ENCODE measurements at regions not wholly inside any gene's neighbourhood (a gene's known extent, or its start where the extent isn't known, plus 50 kb on each side); places are given as distances from the start of the nearest gene placed in this dataset.
A peak's percentile ranks its signal among the peaks of the same experiment; 100 is the strongest.

DNA sequence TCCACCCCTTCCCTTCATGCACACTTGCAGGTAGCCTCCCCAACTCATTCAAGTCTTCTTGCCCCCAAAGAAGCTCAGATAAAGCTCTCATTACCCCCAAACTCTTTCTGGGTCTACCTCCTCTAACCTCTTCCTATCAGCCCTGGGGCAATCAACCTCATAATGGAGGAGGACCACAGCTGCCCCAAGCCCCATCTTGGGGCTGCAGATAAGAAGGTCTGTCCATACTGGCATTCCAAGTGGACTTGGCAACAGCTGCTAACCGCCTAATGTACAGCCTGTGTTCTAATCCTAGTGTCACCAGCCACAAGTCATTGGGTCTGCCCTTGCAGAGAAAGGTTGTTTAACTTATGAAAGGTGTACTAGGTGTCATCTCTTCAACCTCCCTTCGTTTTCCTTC is 107.4 kb upstream of the ADGRF1 start:
- no peak for DNase-seq

- DNase-seq, result no peak
Measured at GRCh38 chr6:47149066-47149465, 106.9 kb upstream of the ADGRF1 start.

DNA sequence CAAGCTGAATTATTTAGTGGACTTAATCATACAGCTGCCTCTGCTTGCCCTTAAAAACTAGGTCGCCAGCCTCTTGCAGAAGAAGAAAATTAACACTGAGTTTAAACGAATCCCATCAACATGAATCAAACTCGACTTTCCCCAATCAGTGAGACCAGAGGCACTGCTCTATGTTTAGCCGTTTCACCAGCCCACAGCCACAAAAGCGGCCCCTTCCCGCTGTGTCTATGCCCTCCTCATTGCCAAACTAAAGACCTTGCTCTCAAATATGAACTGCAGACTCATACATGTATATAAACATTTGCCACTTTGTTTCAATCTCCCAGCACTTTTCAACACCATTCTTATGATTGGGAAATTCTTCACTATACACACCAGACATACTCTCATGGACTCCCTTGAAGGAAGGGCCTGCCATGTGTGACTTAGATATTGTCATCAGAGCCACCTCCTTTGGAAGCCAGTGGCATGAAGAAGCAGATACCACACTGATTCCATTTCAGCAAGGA is 105.8 kb upstream of the ADGRF1 start:
- DNase-seq, result no peak

DNA sequence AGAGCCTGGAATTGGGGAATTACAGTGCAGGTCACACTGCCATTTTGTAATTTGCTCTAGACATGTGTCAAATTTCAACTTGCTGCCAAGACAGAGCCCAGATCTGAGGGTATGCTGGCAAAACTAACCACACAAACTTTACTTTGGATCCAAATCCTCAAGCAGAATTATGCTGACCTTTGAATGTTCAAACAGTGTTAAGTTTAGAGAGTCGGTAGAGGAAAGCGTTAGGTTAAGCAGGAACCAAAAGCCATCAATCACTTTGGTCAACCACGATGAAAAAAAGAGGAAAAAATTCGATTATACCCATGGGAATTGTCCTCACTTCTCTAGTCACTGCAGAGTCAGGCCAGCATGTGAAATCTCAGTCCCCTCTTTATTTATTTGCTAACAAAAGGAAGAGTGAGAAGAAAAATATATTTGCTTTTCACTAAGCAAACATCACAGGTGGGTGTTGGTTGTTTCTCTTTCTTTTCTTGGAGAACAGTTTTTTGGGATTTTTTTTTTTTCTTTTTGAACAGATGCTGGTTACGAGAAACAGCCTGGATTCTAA is 105.1 kb upstream of the ADGRF1 start:
- no peak for DNase-seq

DNA sequence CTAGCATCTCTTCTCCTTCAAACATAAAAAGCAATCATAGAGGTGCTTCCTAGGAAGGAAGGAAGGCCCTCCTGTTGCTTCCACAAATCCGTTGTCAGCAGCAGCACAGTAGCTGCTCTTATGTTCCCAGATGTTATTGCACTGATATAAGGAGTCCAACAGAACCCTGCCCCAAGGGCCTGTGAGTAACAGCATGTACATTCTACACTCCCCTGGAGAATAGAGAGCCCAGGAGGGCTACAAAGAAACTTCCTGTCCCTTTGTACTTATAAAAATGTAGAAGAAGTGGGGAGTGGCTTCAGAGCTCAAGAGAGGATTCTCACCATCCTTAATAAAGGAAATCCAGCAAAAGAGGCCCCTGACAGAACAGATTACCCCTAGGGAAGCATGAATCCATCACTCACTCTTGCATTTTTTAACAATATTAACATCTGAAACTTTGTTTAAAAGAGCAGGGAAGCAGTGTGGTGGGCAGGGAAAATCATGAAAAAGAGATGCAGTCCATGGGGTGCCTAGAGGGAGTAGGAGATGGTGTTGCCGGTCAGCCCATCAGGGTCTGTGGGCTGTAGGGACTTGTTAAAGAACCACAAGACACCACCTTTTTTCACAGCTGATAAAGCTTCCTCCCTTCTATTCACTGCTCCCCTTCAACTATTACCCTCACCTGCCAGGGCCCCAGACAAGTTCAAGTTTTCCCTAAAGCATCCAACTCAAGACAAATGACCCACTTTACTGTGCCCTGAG is 104.5 kb upstream of the ADGRF1 start:
- no peak for DNase-seq

- DNase-seq, result peak; percentile 44
Measured at GRCh38 chr6:47145212-47145611, 103.1 kb upstream of the ADGRF1 start.

DNA sequence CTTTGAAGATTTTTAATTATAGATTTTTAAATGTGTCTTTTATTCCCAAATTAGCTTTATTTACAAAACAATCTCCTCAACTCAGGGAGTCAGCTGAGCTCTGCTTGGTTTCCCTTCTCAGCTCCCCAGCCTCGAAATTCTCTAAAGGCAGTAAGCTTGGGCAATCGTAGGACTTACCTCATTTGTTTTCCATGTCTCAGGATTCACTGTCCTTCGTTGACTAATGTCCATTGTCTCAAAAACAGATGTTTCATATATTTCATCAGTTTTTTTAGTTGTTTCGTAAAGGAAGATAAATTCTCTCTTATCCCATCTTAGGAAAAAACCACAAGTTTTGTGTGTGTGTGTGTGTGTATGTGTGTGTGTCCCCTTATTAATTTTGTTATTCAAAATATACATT is 102.2 kb upstream of the ADGRF1 start:
- DNase-seq, result peak; percentile 83 to 85

DNA sequence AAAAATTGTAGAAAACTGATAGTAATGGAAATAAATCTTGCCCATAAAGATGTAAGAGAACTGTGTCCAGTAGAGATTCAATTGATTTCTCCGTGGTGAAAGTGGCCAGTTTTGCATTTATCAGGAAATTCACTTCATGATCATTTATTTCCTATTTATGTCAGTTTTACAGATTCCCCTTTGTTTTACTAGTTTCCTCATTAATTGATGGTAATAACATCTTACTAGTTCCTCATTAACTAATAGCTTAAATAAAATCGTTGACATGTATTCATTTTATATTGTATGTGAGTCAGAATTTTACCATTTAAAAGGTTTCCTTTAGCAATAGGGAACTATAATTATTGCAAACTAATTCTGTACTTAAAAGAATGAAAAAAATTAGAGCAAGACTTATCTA is 99.8 kb upstream of the ADGRF1 start:
- no peak for DNase-seq

DNA sequence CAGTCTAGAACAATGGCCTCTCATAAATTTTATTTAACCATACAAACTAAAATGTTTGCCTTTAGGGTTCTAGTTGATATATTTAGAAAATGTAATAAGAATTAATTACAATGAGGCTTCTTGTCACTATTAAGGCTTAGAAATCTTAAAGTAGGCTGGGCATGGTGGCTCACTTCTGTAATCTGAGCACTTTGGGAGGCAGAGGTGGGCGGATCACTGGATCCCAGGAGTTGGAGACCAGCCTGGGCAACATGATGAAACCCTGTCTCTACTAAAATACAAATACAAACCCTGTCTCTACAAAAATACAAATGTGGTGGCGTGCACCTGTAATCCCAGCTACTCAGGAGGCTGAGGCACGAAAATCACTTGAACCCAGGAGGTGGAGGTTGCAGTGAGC is 99.0 kb upstream of the ADGRF1 start:
- peak in 1 of 2 donors; percentile 55 for DNase-seq

GRCh38 chr6:47138046-47138445 is 95.9 kb upstream of the ADGRF1 start:
- DNase-seq, result no peak

- no peak for DNase-seq
Measured at GRCh38 chr6:47137073-47137472, 94.9 kb upstream of the ADGRF1 start.

GRCh38 chr6:47135772-47136171 is 93.6 kb upstream of the ADGRF1 start:
- DNase-seq, result peak; percentile 19 to 32

DNA sequence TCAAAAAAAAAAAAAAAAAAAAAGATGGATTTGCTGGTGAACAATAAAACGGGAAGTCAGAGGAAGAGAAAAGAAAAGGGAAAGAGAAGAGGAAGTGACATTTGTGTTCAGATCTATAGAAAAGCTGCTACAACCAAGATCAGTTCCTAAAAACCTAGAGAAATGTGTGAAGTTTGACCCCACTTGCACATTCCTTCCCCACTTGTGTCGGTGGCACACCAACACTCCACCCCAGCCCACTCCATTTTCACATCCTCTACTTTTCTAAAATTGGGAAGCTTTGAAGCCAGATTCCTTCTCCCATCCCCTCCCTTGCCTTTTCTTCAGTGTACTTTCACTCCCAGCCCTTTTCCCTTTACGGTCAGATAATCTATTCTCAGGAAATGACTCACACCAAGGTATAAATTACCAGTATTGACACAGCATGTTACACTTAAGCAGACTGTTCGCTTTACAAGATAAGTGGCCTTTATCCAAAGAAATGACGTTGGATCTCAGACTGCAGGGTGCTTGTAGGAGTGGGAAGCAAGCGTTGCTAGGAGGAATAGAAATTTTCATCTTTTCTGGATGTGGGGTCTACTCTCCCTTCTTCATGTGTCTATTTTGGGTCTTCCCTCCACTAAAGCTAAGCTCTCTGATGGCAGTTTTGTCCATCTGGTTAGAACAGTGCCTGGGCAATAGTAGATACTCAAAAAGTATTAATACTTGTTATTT is 92.5 kb upstream of the ADGRF1 start:
- DNase-seq, result peak; percentile 59 to 70

GRCh38 chr6:47133230-47134000 is 91.3 kb upstream of the ADGRF1 start:
- DNase-seq, result no peak

GRCh38 chr6:47132724-47133123 is 90.6 kb upstream of the ADGRF1 start:
- DNase-seq, result no peak

- DNase-seq, result no peak
Measured at GRCh38 chr6:47131773-47132172, 89.6 kb upstream of the ADGRF1 start.

DNA sequence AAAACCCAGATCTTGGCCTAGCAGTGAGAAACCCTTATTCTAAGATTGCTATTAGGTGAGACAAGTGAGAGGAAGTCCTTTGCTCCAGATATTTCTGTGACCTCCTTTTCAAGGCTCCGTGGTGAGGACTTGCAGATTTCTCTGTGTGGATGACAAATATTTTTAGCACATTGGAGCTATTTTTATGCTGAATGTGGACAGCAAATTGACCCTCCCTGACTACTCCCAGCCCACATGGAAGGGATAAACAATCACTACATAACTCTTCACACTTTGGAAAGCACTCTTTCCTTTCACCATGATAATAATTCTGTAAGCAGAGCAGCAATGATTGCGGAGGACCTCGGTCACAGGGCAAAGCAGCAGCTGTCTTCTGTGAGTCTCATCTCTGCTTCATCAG is 88.0 kb upstream of the ADGRF1 start:
- DNase-seq, result no peak

GRCh38 chr6:47129129-47129528 is 87.0 kb upstream of the ADGRF1 start:
- no peak for DNase-seq

DNA sequence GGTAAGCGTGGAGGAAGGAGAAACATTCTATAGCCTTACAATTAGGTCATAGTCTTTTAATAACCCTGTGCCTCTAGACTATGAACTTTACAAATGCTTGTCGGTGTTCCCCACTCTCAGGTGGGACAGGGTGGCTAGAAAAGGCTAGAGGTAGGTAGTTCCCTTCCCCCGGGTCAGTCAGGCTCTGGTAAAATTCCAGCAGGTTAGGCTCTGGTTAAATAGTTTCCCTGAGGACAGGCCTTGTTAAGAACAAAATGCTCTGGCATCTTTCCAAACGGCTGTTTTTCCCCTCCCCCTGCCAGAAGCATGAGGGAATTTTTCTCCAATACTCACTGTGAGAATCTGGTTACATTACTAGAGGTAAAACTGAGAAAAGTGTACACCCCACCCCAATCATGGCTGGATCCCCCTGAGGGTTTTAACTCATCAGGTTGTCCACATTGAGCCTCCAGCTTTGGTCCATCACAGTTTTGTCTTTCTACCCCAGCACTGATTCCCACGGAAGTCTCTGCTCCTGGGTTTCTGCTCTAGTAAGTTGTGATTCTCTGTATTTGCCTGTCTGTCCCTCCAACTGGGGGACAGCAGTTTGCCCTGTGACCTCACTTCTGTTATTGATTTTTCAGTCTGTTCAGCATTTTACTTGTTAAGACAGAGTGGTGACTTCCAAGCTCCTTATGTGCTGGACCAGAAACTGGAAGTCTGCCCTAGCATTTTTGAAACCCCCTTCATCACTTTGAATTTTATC is 84.7 kb upstream of the ADGRF1 start:
- no peak for DNase-seq

- peak in 1 of 2 donors; percentile 30 for DNase-seq
Measured at GRCh38 chr6:47118611-47119010, 76.5 kb upstream of the ADGRF1 start.

DNA sequence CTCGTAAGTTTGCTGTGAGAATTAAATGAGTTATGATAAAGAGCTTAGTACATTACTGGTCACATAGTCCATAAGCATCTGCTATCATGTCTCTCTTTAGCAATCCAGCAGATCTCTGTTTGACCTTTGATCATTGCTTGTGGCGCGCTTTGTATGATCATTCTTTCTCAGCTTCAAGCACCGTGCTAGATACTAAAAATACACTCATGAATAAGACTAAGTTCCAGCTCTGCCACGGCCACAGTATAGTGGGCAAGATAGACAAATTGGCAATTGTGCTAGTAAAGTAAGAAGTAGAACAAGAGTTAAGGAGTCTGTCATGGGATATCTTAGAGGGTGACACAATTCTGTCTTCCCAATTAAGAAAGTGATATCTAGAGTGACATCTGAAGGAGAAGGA is 75.2 kb upstream of the ADGRF1 start:
- no peak for DNase-seq

- DNase-seq, result no peak
Measured at GRCh38 chr6:47116606-47117005, 74.5 kb upstream of the ADGRF1 start.
